H1 (cell line): ENCODE measurements at regions not wholly inside any gene's neighbourhood (a gene's known extent, or its start where the extent isn't known, plus 50 kb on each side); places are given as distances from the start of the nearest gene placed in this dataset.

Experiments
- CHD7 ChIP-seq: fragments of 300-600 bp; sonication (generic); IDR thresholded peaks from 2 replicates; pipeline ENCODE4 v1.7.1; 2012; ENCODE audit warnings: low read length, moderate library complexity, mild to moderate bottlenecking, inconsistent platforms; ENCODE audit not compliant: insufficient replicate concordance
- NANOG ChIP-seq: IDR thresholded peaks from 2 replicates; pipeline ENCODE4 v1.6.1; 2011; ENCODE audit warnings: low read length, low read depth, mild to moderate bottlenecking, inconsistent platforms; ENCODE audit not compliant: insufficient read depth, poor library complexity, severe bottlenecking

- TF ChIP-seq CHD7 = no peak
- no peak for TF ChIP-seq NANOG
These were observed 627.8 kb upstream of the SLIT2 start (continued) for GRCh38 chr4:19623866-19624265.
